ENCODE measurements at regions not wholly inside any gene's neighbourhood (a gene's known extent, or its start where the extent isn't known, plus 50 kb on each side); places are given as distances from the start of the nearest gene placed in this dataset.

- no peak for TF ChIP-seq CTCF (conservative IDR thresholded peaks at IDR 0.05 in 1 of 2, IDR thresholded peaks at IDR 0.05 in 1 of 2; ENCODE audit: extremely low read depth in 1 of 2, insufficient read depth in 1 of 2, low read depth in 1 of 2, low read length in 2 of 2)
- TF ChIP-seq EZH2 (IDR thresholded peaks at IDR 0.05; ENCODE audit: borderline replicate concordance, low read length) = no peak
Measured at GRCh38 chr7:32360127-32360526, 130.1 kb downstream of the LSM5 start.
